ENCODE measurements at regions not wholly inside any gene's neighbourhood (a gene's known extent, or its start where the extent isn't known, plus 50 kb on each side); places are given as distances from the start of the nearest gene placed in this dataset.

DNA sequence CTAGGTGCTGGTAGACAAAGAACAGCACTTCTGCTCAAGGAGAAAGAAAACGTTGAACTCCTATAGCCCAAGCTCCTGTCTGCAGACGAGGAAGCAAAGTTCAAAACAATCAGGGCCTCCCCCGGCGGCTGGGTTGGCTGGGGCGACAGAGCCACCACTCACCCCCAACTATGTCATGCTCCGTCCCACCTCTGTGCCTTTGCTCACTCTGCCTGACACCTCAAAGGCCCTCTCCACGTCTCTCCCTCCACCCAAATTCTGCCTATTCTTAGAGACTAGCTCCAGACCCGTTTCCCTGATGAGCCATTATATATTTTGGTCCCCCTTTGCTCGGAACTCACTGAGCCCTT is 304.3 kb downstream of the TLE3 start:
- no peak for DNase-seq (ENCODE audit: low spot score)

DNA sequence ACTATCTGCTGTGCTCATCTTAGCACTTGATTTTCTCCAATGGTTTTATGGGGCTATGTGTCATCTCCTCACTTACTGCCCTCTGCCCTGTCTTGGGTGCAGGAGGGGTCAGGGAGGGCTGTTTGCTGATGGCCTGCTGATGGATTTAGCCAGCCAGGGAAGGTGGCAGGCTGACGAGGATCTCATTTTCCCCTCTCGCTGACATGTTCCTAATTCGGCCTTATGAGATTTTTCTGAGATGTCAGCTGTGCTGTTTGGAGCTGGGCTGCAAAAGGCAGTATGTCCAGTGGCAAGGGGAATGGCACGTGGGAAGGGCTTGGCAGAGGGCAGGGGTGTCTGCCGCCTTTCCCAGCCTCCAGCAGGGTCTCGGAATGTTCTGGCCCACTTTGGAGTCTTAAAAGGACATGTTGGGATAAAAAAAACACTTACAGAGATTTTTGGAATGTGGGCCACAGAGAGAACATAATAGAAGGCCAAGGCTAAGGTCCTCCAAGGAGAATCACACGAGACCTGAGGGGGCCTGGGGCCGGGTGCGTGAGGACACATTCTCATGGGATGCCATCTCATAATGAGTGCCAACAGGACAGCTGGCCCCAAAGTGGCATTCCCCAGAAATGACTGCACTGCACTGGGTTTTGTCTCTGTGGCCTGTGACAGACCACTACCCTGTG is 303.8 kb downstream of the TLE3 start:
- no peak for DNase-seq (ENCODE audit: low spot score)

DNA sequence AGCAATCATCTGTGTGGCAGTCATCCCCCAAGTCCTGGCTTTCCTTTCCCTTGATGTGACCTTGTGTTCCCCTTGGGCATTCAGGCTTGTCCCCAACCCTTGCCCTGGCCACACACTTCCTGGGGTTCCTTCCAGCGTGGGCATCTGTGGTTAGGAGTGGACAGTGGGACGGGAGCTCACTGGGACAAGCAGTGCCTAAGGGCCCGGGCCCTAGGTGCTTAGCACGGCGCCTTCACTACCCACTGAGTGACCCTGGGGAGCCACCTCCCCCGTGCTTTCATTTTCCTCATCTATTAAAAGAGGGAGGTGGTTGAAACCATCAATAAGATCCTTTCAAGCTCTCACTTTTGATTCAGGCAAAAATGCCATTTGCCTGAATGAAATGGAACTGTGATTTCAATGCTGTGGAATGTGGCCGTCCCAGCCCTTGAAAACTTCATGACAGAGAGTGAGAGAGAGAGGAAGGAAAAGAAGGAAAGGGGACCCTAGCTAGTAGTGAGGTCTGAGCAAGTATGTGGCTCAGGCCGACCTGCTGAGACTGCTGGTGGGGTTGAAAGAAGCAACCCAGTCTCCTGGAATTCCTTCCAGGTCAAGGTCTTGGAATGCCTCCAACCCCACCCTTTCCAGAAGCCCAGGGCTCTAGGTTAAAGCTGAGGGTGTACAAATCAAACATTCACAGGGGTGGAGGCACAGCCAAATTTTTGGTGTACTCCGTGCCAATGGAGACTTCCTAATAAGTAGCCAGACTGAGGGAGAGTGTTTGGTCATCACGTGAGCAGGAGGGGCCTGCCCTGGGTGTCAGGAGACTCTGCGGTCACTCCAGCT is 302.9 kb downstream of the TLE3 start:
- DNase-seq (ENCODE audit: low spot score) = no peak

DNA sequence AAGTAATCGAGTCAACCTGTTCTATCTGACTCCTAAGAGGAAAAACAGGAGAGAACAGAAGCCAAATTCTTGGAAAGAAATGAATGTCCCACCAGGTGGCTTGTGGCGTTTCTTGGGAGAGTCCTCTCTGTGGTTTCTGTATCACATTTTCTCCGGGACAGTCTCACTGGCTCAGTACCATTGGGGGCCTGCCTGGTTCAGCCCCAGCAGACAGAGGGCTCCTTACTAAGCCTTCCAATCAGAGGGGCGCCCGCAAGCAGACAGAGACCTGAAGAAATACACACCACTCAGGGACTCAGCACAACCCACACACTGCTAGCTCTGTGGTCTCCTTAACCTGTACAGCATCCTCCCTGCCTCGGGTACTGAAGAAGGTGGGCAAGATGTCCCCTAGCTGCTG is 302.1 kb downstream of the TLE3 start:
- DNase-seq (ENCODE audit: low spot score) = no peak

DNA sequence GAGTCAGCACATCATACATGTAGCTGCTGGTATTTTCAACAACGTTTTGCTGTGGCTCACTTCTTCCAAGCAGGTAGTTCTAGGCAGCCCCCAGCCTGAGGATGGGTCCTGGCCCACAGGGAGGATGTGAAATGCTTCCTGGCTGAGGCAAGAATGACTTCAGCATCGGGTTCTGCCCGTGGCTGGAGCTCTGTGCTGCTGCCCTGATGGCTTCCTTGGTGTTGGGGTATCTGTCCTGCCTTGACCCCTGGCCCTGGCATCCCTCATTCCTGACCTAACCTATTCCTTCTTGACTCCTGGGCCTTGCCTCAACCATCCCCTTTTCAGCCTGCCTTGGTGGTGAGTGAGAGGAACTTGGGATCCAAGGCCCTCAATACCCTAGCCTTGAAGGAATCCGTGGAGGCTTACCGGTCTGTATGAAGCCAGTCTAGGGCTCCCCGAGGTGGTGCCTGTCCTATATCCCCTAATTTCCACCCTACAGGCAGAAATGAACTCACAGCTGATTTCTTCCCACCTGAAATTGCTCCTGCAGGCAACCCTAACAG is 300.6 kb downstream of the TLE3 start:
- DNase-seq (ENCODE audit: low spot score) = no peak

DNA sequence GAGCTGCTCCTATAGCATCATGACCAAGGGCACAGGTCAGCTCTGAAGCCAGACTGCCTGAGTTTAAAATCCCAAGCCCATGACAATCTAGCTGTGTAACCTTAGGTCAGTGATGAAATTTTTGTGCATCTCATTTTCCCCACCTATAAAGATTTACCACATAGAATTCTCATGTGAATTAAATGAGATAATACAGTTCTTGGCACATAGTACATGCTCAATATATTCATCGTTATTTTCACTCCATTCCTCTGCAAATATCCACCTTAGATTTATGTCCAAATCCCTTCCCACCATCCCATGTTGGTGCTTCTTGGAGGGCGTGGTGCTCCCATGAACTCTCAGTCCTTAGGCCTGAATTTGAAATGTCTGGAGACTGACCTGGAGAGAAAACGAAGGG is 300.1 kb downstream of the TLE3 start:
- DNase-seq (ENCODE audit: low spot score) = no peak

DNA sequence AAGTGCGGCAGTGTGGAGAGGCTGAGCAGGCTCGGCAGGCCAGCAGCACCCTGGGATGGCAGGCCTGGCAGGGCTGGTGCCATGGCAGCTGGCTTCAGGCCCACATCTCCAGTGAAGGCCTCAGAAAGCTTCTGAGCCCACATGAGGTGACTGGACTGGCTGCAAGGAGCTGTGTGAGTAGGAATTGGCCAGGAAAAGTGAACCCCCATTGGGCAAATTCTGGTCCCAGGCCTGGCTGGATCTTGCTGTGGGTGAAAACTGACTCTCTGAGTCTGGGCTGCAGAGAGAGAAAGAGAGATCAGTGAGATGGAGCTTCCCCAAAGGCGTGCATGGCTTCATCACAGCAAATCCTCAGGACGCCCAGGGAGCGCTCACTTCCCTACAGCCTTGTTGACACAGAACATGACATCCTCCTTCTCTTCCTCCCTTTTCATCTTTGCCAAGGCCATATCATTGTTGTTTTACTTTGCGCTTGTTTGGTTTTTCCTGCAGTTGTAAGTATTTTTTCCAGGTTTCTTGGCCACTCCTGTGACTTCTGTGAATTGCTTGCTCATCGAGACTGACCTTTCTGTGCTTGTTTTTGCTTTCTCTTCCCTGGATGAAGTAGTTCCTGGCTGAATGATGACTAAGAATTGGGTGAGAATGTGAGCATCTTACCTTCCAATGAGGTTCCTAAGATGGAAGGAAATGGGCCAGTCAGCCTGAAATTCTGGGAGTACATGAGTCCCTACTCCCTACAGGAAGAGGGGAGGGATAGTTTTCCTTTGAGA is 299.1 kb downstream of the TLE3 start:
- no peak for DNase-seq (ENCODE audit: low spot score)

DNA sequence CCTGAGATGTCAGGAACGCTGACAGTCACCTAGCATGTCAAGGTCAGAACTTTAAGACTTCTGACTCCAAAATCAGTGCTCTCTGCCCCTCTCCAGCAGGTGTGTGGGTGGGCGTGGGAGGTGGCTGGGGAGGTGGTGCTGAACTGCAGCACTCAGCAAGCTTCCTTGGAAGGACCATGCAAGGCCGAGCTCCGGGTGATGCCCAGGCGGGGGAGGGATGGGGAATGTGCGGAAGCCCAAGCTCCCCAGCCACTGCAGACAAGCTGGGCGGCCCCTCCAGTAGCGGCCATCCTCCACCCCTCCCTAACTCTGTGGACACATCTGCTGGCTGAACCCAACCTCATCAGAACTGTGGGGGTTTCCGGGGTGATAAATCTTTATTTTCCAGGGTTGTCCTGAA is 296.6 kb downstream of the TLE3 start:
- DNase-seq (ENCODE audit: low spot score) = no peak

DNA sequence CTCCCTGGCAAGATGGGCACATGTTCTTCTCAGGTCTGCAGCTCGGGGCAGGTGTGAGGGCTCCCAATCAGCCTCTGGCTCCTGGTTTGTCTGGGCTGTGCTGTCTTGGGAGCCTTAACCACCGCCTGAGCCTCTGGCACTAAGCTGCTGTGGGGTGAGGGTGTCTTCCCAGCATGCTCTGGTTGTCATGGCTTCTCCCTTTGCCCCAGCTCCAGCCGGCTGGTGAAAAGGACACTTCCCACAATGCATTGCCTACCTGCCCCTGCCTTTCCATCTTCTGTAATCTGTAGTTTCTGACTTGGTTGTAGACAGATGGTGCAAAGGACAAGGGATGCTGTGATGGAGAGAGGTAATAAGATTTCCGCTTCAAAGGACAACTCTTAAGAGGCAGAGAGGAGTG is 295.3 kb downstream of the TLE3 start:
- DNase-seq (ENCODE audit: low spot score) = no peak

DNA sequence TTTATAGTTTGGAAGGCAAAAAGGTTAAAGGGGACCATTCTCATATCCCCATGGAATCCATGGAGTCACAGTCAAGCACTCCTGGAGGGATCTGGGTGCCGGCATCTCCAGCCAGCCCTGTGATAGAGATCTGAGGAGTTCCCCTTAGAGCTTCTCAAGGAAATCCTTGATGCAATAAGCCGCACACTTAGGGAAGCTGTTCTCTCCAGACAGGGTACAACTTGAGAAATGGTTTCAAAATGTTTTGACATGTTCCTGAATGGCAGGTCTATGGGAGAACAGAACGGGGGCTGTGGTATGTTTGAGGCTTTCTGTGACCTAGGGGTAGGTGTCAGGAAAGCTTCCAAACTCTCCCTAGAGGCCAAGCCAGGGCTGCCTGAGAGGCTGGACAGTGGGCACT is 292.9 kb downstream of the TLE3 start:
- DNase-seq (ENCODE audit: low spot score) = no peak

DNA sequence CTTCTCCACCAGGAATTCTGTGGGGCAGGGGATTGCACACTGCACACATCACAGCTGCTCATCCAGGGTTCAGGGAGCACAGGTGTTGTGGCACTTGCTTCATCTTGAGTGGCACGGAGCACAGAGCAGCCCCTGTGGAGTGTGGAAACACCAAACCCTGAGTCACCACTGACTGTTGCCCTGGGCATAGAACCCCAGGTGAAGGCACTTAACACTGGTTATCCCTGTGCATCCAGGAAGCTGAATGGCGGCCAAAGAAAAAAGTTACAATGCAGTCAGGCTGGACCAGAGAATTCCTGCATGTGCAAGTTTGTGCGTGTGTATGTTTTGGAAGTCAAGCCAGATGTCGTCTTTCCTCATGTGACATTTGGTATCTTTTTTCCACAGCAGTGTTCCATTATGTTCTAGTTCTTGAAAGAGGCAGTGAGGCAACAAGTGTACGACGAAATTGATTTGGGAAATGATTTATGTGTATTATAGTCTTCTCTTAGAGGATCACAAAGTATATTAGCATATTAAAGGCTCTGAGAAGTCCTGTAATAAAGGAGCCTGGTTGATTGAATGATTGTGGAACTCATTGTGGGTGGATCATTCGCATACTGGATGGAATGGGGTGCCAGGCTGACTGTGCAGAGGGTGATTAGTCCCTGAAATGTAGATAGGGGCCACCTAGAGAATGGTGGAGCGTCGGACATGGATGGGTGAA is 292.3 kb downstream of the TLE3 start:
- no peak for DNase-seq (ENCODE audit: low spot score)

DNA sequence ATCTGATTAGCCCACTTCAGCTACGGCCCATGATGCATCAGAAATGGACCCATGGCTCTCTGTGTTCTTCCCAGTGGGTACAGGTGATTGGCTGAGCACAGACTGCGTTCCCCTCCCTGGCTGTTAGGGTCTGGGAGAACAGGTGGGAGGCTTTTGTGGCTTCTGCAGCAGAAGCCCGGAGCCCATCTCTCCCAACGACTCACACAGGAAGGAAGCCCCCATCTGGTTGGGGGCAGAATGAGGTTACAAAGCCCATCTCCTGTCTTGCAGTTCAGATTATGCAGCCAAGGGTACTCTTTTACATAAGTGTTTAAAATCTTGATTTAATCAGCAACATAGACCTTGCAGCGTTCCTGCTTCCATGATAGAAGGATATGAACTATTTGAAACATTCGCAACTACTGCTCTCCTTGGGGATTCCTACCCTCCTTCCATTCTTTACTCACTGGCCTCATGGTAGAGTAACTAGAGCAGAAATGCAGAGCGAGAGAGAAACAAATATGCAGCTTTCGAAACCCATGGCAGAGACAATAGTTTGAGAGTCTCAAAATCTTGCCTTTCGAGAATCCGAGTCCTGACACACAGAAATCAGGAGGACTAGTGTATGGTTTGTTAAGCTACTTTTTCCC is 291.3 kb downstream of the TLE3 start:
- DNase-seq (ENCODE audit: low spot score) = no peak

DNA sequence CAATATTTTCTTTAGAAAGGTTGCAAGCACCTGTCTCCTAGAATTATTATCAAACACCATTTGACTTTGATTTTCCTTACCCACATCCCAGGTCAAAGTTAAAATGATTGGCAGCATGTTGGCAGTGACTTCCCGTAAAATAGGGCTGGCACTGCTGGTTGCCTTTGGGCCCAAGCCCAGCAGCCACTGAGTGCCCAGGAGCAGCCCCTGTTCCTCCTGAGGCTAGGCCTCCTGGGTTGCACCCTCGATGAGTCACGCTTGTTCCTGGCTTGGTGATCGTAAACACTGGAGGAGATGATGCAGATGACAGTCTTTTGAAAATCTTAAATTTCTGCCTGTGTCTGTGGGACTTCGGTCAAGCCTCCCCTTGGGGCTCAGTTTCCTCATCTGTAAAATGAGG is 290.0 kb downstream of the TLE3 start:
- DNase-seq (ENCODE audit: low spot score) = no peak

DNA sequence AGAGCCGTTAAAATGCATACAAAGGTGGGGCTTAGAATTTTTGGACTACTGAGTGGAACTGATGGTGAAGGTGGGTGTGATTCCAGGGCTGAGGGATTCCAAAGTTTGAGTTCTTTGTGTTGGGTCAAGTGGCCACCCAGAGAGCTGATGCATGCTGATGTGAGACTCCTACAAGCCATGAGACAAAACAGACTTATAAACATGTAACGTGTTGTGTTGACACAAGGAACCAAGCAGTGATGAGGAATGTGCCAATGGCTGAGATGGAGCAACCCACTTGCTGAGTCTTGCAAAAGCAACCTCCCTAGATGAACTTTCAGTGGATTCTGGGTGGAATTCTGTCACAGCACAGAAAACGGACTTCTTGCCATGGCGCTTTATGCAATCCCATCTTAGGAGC is 289.0 kb downstream of the TLE3 start:
- no peak for DNase-seq (ENCODE audit: low spot score)

DNA sequence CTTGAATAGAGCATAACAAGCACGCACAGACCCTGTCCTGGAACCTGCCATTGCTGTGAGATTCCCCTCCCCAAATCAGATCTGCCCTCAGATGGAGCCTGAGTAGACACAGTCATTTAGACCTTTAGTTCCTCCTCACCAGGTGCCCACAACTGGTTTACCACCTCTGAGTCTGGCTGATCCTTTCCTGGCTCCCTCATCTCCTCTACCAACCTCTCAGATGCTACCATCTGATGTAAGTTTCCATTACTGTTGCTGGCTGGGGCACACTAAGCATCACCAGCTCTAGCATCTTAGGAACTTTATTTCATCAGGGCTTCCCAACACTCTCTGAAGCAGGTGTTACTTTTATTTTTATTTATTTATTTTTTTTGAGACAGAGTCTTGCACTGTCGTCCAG is 288.3 kb downstream of the TLE3 start:
- DNase-seq (ENCODE audit: low spot score) = no peak

DNA sequence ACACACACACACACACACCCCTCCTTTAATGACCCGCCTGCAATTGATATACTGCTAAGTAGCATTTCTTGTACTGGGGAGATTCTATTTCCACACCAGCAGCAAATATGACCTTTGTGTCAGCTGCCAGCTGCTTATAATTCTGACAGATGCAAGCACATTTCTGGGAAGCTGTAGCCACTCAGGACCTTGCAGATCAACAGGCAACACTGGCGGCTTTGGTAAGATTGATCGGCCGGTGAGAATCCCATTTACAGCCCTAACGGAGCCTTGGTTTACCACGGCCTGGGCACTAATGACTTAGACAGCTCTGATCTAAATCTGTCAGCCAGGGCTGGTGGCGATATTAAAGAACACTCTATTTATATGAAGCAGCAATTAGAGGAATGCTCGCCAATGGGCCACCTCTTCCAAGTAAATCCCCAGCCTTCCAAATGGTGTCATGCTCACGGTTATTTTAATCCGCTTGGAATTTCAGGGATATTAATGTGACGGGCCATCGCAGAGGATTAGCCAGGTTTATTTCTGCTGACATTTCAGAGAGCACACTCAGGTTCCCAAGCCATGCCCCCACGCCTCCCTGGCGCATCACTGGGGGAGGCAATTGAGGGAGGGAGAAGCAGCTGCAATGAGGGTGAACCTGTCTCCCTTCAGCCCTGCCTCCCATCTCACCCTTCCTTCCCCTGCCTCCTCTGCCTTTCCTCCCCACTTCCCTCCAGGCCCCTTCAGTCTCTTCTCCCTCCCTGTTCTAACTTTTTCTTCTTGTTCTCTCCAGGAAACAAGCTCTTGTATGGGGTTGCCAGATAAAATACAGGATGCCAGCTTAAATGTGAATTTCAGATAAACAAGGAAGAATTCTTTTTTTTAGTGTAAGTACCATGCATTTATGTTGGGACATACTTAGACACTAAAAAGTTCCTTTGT is 287.0 kb downstream of the TLE3 start:
- no peak for DNase-seq (ENCODE audit: low spot score)

DNA sequence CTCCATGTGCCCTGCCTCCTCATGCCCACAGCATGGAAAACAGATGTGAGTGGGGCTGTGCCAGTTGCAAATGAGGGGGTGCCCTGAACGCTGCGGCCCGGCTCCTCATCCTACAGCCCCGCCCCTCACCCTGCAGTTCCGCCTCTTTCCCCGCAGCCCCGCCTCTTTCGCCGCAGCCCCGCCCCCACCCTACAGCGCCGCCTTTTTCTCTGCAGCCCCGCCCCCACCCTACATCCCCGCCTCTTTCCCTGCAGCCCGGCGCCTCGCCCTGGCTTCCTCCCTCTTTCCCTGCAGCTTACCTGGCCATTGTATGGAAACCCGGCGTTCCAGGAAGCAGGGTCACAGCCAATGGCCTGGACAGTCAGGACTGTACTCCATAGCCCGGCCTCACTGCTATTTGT is 284.9 kb downstream of the TLE3 start:
- DNase-seq (ENCODE audit: low spot score) = no peak

DNA sequence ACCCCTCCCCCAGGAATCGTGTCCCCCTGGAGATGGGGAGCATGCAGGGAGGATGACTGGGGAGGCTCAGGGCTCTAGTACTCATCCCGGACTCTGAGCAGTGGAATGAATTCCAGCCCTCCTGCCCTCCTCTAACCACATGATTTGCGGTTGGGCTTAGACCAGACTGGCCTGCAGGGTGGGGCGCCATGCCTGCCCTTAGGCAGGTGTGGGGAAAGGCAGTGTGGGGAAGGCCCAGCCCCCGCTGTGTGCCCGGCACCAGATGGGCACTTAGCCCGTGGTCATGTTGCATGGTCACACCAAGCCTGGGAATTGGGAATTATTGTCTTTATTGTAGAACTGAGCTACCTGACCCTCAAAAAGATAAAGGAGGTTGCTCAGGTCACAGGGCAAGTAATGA is 283.8 kb downstream of the TLE3 start:
- DNase-seq (ENCODE audit: low spot score) = no peak

DNA sequence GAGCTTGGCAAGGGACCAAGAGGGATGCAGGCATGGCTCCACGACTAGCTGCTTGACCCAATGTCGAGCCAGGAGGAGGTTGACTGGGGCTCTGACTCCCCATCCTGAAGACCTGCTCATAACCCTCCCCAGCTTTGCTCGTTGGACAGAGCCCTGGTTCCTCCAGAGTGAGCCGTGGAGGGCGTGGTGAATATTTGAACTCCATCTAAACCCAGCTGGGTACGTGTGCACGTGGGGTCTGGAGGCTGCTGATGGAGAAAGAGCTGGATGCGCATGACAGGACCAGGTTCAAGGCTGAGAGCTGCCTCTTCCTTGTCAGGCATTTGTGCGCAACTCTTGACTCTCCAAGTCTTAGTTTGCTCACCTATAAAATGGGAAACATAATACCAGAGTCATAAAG is 282.8 kb downstream of the TLE3 start:
- no peak for DNase-seq (ENCODE audit: low spot score)

DNA sequence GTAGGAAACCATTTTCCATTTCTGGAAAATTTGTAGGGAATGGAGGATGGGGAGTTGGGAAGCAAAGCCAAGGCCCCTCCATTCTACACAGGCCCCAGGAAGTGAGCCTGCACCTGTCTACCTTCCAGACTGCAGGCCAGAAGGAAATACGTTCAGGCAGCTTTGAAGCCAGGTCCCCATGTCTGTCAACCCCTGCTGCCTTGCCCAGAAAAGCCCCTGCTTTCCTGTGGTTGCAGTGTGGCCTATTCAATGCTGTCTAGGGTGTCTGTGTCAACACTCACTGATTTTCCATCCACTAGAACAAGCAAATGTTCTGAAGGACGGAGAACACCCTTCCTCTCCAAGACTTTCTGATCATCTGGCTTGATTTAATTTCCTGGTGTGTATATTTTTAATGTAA is 281.9 kb downstream of the TLE3 start:
- DNase-seq (ENCODE audit: low spot score) = no peak

DNA sequence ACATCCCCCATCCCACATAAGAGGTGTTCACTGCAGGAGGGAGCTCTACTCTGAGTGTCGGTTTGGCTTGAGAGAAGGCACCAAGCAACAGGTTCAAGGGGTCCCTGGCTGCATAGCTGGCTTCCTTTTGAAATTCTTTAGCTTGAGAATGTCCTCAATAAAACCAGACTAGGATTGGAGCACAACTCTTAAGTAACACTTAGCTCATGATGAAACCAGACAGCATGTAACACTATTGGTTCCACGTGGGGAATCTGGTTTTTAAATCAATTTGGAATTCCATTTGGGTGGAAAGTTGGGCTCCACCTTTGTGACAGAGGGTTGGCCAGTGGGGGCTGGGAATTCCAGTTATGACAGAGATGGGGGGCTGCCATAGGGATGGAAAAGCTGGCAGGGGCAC is 281.2 kb downstream of the TLE3 start:
- DNase-seq (ENCODE audit: low spot score) = no peak

All from ureter (tissue), 1 donor.